HEK293 (cell line): ENCODE measurements at regions not wholly inside any gene's neighbourhood (a gene's known extent, or its start where the extent isn't known, plus 50 kb on each side); places are given as distances from the start of the nearest gene placed in this dataset.

ENCODE experiments used
- CTCF ChIA-PET: fragments of 350-600 bp; formaldehyde crosslinking; extraction: SDS; loops from one replicate; lab custom pipeline; 2021; ENCODE audit warnings: antibody characterized with exemption; lab: Yijun Ruan, JAX
- POLR2A ChIA-PET: fragments of 300-600 bp; formaldehyde crosslinking; extraction: SDS; loops from one replicate; lab custom pipeline; 2020; ENCODE audit warnings: antibody characterized with exemption, inconsistent platforms; lab: Yijun Ruan, JAX
- H3K27ac ChIP-seq: fragments of 200-500 bp; sonication (Bioruptor generic); 2 replicates; pipeline ENCODE4 v1.5.1; 2014; ENCODE audit warnings: low read depth, low read length, control low read depth, inconsistent platforms; ENCODE audit errors: extremely low read depth
- H3K36me3 ChIP-seq, 2 experiments: fragments of 200-500 bp in 1 of 2; sonication (Bioruptor generic) in 1 of 2; 1 replicate in 1 of 2; 2 replicates in 1 of 2; pipeline ENCODE4 v1.5.1; 2014 to 2017; ENCODE audit warnings: inconsistent platforms in 2 of 2, low read length in 2 of 2; ENCODE audit not compliant: control insufficient read depth in 2 of 2, insufficient read depth in 1 of 2
- H3K4me1 ChIP-seq: fragments of 200-500 bp; sonication (Bioruptor generic); 2 replicates; pipeline ENCODE4 v1.5.1; 2014; ENCODE audit warnings: mild to moderate bottlenecking, low read length, inconsistent platforms; ENCODE audit not compliant: control insufficient read depth, insufficient read depth
- H3K4me3 ChIP-seq: 2 replicates; pipeline ENCODE4 v1.5.1; 2011; ENCODE audit warnings: low read depth, mild to moderate bottlenecking, control low read depth, low read length, moderate library complexity
- H3K9me3 ChIP-seq: fragments of 200-500 bp; sonication (Bioruptor generic); 2 replicates; pipeline ENCODE4 v1.5.1; 2014; ENCODE audit warnings: low read depth, low read length, inconsistent platforms; ENCODE audit not compliant: control insufficient read depth, insufficient read depth
- EGR2 ChIP-seq: fragments of 450-650 bp; formaldehyde crosslinking; IDR thresholded peaks from 2 replicates; pipeline ENCODE4 v1.5.1; 2016; ENCODE audit warnings: low read depth, missing biosample characterization, missing genetic modification characterization
- GLI2 ChIP-seq: fragments of 450-650 bp; formaldehyde crosslinking; IDR thresholded peaks from 2 replicates; pipeline ENCODE4; 2017; ENCODE audit warnings: missing biosample characterization, missing genetic modification characterization, low read depth, borderline replicate concordance
- KLF10 ChIP-seq: fragments of 450-650 bp; IDR thresholded peaks from 2 replicates; pipeline ENCODE4 v1.5.1; 2018; ENCODE audit warnings: missing biosample characterization, mild to moderate bottlenecking, missing genetic modification characterization
- KLF8 ChIP-seq: fragments of 450-650 bp; formaldehyde crosslinking; IDR thresholded peaks from 2 replicates; pipeline ENCODE4 v1.5.1; 2016; ENCODE audit warnings: missing biosample characterization, missing genetic modification characterization
- MYNN ChIP-seq: fragments of 450-650 bp; formaldehyde crosslinking; IDR thresholded peaks from 2 replicates; pipeline ENCODE4 v1.5.1; 2016; ENCODE audit warnings: missing biosample characterization, missing genetic modification characterization, borderline replicate concordance
- SCRT2 ChIP-seq: fragments of 450-650 bp; formaldehyde crosslinking; IDR thresholded peaks from 2 replicates; pipeline ENCODE4 v1.5.1; 2016; ENCODE audit warnings: missing biosample characterization, missing genetic modification characterization
- SETDB1 ChIP-seq: IDR thresholded peaks from one replicate; pipeline ENCODE4 v1.6.1; 2017; ENCODE audit warnings: mild to moderate bottlenecking, low read length, moderate library complexity, mixed read lengths; ENCODE audit not compliant: insufficient read length
- SP2 ChIP-seq: fragments of 450-650 bp; formaldehyde crosslinking; IDR thresholded peaks from 2 replicates; pipeline ENCODE4 v1.5.1; 2016; ENCODE audit warnings: missing biosample characterization, missing genetic modification characterization
- ZNF132 ChIP-seq: fragments of 450-650 bp; formaldehyde crosslinking; IDR thresholded peaks from 2 replicates; pipeline ENCODE4 v1.5.1; 2017; ENCODE audit warnings: missing biosample characterization, missing genetic modification characterization, borderline replicate concordance
- ZNF23 ChIP-seq: fragments of 450-650 bp; formaldehyde crosslinking; IDR thresholded peaks from 2 replicates; pipeline ENCODE4 v1.5.1; 2016; ENCODE audit warnings: missing biosample characterization, missing genetic modification characterization, borderline replicate concordance
- ZNF302 ChIP-seq: fragments of 450-650 bp; formaldehyde crosslinking; IDR thresholded peaks from 2 replicates; pipeline ENCODE4 v1.5.1; 2016; ENCODE audit warnings: missing biosample characterization, missing genetic modification characterization, low read depth
- ZNF423 ChIP-seq: fragments of 450-650 bp; formaldehyde crosslinking; IDR thresholded peaks from 2 replicates; pipeline ENCODE4 v1.5.1; 2016; ENCODE audit warnings: missing biosample characterization, missing genetic modification characterization
- ZNF473 ChIP-seq: fragments of 450-650 bp; formaldehyde crosslinking; IDR thresholded peaks from 2 replicates; pipeline ENCODE4 v1.5.1; 2017; ENCODE audit warnings: missing biosample characterization, missing genetic modification characterization
- ZNF555 ChIP-seq: fragments of 450-650 bp; formaldehyde crosslinking; conservative IDR thresholded peaks from 2 replicates; pipeline ENCODE4 v1.5.1; 2017; ENCODE audit warnings: missing biosample characterization, mild to moderate bottlenecking, missing genetic modification characterization, inconsistent platforms
- ZNF560 ChIP-seq: fragments of 450-650 bp; formaldehyde crosslinking; IDR thresholded peaks from 2 replicates; pipeline ENCODE4 v1.5.1; 2017; ENCODE audit warnings: missing biosample characterization, missing genetic modification characterization, borderline replicate concordance
- ZNF629 ChIP-seq: fragments of 450-650 bp; formaldehyde crosslinking; IDR thresholded peaks from 2 replicates; pipeline ENCODE4 v1.5.1; 2017; ENCODE audit warnings: missing biosample characterization, missing genetic modification characterization
- ZSCAN23 ChIP-seq: fragments of 450-650 bp; formaldehyde crosslinking; IDR thresholded peaks from 2 replicates; pipeline ENCODE4 v1.5.1; 2016; ENCODE audit warnings: missing biosample characterization, missing genetic modification characterization
- TF ChIP-seq, protein P1 (sequence below): fragments of 450-650 bp; formaldehyde crosslinking; IDR thresholded peaks from 2 replicates; pipeline ENCODE4 v1.5.1; 2016; ENCODE audit warnings: missing biosample characterization, missing genetic modification characterization
- TF ChIP-seq, protein P2 (sequence below): fragments of 450-650 bp; formaldehyde crosslinking; IDR thresholded peaks from 2 replicates; pipeline ENCODE4 v1.5.1; 2016; ENCODE audit warnings: missing biosample characterization, missing genetic modification characterization
- TF ChIP-seq, protein P3 (sequence below): fragments of 450-650 bp; formaldehyde crosslinking; IDR thresholded peaks from 2 replicates; pipeline ENCODE4 v1.5.1; 2016; ENCODE audit warnings: missing biosample characterization, missing genetic modification characterization, borderline replicate concordance
- TF ChIP-seq, protein P4 (sequence below): fragments of 450-650 bp; formaldehyde crosslinking; IDR thresholded peaks from 2 replicates; pipeline ENCODE4 v1.5.1; 2016; ENCODE audit warnings: missing biosample characterization, missing genetic modification characterization
- TF ChIP-seq, protein P5 (sequence below): fragments of 450-650 bp; formaldehyde crosslinking; IDR thresholded peaks from 2 replicates; pipeline ENCODE4 v1.5.1; 2016; ENCODE audit warnings: missing biosample characterization, missing genetic modification characterization, low read depth
- TF ChIP-seq, protein P6 (sequence below): IDR thresholded peaks from 2 replicates; pipeline ENCODE4 v1.6.1; 2011; ENCODE audit warnings: mild to moderate bottlenecking, low read depth, low read length, borderline replicate concordance

DNA sequence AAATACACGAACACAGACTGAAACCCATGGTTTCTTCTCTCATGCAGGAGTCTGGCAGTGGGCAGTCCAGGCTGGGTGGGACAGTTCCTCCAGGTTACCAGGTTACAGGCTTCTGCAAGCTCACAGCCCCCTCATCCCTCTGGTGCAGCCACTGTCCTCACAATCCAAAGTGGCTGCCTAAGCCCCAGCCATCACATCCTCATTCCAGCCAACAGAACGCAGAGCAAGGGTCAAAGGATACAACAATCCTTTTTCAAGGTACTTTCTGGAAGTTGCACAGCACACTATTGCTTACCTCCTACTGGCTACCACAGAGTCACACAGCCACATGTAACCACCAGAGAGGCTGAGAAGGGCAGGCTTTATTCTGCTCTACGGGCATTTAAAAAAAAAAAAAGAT lies 154.6 kb downstream of the NUP210 start (continued):
- TF ChIP-seq, protein P1, sequence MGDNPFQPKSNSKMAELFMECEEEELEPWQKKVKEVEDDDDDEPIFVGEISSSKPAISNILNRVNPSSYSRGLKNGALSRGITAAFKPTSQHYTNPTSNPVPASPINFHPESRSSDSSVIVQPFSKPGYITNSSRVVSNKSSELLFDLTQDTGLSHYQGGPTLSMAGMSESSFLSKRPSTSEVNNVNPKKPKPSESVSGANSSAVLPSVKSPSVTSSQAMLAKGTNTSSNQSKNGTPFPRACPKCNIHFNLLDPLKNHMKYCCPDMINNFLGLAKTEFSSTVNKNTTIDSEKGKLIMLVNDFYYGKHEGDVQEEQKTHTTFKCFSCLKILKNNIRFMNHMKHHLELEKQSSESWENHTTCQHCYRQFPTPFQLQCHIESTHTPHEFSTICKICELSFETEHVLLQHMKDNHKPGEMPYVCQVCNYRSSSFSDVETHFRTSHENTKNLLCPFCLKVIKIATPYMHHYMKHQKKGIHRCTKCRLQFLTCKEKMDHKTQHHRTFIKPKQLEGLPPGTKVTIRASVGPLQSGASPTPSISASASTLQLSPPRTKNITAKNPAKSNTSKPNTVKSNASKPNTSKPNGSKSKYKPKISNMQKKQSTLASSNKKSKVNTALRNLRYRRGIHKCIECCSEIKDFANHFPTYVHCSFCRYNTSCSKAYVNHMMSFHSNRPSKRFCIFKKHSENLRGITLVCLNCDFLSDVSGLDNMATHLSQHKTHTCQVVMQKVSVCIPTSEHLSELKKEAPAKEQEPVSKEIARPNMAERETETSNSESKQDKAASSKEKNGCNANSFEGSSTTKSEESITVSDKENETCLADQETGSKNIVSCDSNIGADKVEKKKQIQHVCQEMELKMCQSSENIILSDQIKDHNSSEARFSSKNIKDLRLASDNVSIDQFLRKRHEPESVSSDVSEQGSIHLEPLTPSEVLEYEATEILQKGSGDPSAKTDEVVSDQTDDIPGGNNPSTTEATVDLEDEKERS (tag by site-specific recombination), result peak; percentile 99
- TF ChIP-seq ZNF560 (no peak), SETDB1 (peak; percentile 21), ZSCAN23 (tag by site-specific recombination) (0 out of 2 replicates have a peak, but pooled peaks have one; percentile 40), KLF8 (tag by site-specific recombination) (peak; percentile 42; the same call in 1 of the 2 replicates), SP2 (no peak), ZNF23 (no peak), ZNF423 (tag by site-specific recombination) (0 out of 2 replicates have a peak, but pooled peaks have one; percentile 14), ZNF629 (tag by site-specific recombination) (0 out of 2 replicates have a peak, but pooled peaks have one; percentile 28), KLF10 (no peak)
- TF ChIP-seq, protein P2, sequence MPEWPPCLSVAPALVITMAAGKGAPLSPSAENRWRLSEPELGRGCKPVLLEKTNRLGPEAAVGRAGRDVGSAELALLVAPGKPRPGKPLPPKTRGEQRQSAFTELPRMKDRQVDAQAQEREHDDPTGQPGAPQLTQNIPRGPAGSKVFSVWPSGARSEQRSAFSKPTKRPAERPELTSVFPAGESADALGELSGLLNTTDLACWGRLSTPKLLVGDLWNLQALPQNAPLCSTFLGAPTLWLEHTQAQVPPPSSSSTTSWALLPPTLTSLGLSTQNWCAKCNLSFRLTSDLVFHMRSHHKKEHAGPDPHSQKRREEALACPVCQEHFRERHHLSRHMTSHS (tag by site-specific recombination), result no peak
- TF ChIP-seq, protein P3, sequence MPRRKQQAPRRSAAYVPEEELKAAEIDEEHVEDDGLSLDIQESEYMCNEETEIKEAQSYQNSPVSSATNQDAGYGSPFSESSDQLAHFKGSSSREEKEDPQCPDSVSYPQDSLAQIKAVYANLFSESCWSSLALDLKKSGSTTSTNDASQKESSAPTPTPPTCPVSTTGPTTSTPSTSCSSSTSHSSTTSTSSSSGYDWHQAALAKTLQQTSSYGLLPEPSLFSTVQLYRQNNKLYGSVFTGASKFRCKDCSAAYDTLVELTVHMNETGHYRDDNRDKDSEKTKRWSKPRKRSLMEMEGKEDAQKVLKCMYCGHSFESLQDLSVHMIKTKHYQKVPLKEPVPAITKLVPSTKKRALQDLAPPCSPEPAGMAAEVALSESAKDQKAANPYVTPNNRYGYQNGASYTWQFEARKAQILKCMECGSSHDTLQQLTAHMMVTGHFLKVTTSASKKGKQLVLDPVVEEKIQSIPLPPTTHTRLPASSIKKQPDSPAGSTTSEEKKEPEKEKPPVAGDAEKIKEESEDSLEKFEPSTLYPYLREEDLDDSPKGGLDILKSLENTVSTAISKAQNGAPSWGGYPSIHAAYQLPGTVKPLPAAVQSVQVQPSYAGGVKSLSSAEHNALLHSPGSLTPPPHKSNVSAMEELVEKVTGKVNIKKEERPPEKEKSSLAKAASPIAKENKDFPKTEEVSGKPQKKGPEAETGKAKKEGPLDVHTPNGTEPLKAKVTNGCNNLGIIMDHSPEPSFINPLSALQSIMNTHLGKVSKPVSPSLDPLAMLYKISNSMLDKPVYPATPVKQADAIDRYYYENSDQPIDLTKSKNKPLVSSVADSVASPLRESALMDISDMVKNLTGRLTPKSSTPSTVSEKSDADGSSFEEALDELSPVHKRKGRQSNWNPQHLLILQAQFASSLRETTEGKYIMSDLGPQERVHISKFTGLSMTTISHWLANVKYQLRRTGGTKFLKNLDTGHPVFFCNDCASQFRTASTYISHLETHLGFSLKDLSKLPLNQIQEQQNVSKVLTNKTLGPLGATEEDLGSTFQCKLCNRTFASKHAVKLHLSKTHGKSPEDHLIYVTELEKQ (tag by site-specific recombination), result no peak
- TF ChIP-seq, protein P4, sequence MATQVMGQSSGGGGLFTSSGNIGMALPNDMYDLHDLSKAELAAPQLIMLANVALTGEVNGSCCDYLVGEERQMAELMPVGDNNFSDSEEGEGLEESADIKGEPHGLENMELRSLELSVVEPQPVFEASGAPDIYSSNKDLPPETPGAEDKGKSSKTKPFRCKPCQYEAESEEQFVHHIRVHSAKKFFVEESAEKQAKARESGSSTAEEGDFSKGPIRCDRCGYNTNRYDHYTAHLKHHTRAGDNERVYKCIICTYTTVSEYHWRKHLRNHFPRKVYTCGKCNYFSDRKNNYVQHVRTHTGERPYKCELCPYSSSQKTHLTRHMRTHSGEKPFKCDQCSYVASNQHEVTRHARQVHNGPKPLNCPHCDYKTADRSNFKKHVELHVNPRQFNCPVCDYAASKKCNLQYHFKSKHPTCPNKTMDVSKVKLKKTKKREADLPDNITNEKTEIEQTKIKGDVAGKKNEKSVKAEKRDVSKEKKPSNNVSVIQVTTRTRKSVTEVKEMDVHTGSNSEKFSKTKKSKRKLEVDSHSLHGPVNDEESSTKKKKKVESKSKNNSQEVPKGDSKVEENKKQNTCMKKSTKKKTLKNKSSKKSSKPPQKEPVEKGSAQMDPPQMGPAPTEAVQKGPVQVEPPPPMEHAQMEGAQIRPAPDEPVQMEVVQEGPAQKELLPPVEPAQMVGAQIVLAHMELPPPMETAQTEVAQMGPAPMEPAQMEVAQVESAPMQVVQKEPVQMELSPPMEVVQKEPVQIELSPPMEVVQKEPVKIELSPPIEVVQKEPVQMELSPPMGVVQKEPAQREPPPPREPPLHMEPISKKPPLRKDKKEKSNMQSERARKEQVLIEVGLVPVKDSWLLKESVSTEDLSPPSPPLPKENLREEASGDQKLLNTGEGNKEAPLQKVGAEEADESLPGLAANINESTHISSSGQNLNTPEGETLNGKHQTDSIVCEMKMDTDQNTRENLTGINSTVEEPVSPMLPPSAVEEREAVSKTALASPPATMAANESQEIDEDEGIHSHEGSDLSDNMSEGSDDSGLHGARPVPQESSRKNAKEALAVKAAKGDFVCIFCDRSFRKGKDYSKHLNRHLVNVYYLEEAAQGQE (tag by site-specific recombination), result no peak

DNA sequence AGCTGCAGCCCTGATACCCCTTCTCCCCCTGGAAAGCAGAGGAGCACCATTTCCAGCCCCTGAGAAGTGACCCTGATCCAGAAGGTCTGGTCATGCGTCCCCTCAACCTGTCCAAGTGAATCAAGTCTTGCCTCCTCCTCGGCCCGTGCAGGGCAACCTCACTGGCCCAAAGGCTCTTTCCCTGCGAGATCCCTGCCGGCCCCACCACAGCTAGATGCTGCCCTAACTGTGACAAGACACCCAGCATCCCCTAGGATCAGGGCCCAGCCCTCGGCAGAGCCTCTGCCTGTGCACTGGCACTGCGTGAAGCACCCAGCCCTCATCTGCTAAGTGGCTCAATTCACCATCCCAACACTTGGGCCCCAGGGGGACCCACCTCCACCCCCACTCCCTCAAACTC lies 155.1 kb downstream of the NUP210 start:
- no peak overlapping the region for H3K27ac ChIP-seq
- H3K36me3 ChIP-seq, result no peaks in the 10 kb centered on the region
- CTCF ChIA-PET, result no interaction called here
- TF ChIP-seq ZNF555 (tag by site-specific recombination) (no peak), EGR2 (tag by site-specific recombination) (no peak), GLI2 (no peak), ZNF302 (no peak), ZNF132 (tag by site-specific recombination) (no peak), MYNN (tag by site-specific recombination) (no peak), SCRT2 (tag by site-specific recombination) (no peak), ZNF473 (no peak)
- TF ChIP-seq, protein P5, sequence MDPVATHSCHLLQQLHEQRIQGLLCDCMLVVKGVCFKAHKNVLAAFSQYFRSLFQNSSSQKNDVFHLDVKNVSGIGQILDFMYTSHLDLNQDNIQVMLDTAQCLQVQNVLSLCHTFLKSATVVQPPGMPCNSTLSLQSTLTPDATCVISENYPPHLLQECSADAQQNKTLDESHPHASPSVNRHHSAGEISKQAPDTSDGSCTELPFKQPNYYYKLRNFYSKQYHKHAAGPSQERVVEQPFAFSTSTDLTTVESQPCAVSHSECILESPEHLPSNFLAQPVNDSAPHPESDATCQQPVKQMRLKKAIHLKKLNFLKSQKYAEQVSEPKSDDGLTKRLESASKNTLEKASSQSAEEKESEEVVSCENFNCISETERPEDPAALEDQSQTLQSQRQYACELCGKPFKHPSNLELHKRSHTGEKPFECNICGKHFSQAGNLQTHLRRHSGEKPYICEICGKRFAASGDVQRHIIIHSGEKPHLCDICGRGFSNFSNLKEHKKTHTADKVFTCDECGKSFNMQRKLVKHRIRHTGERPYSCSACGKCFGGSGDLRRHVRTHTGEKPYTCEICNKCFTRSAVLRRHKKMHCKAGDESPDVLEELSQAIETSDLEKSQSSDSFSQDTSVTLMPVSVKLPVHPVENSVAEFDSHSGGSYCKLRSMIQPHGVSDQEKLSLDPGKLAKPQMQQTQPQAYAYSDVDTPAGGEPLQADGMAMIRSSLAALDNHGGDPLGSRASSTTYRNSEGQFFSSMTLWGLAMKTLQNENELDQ (tag by site-specific recombination), result no peak
- TF ChIP-seq, protein P6, sequence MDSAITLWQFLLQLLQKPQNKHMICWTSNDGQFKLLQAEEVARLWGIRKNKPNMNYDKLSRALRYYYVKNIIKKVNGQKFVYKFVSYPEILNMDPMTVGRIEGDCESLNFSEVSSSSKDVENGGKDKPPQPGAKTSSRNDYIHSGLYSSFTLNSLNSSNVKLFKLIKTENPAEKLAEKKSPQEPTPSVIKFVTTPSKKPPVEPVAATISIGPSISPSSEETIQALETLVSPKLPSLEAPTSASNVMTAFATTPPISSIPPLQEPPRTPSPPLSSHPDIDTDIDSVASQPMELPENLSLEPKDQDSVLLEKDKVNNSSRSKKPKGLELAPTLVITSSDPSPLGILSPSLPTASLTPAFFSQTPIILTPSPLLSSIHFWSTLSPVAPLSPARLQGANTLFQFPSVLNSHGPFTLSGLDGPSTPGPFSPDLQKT, result no peak

More for the DNA sequence above, 155.1 kb downstream of the NUP210 start:
- H3K4me3 ChIP-seq, result no peak overlapping the region
- POLR2A ChIA-PET, result no interaction called here
- no peaks in the 10 kb centered on the region for H3K9me3 ChIP-seq
- no peaks in the 10 kb centered on the region for H3K4me1 ChIP-seq
